H1 (cell line): ENCODE measurements at regions not wholly inside any gene's neighbourhood (a gene's known extent, or its start where the extent isn't known, plus 50 kb on each side); places are given as distances from the start of the nearest gene placed in this dataset.

Source experiments
- CTCF ChIA-PET: fragments of 300-600 bp; sonication (Branson Sonifier 250); formaldehyde crosslinking; loops from one replicate; lab custom pipeline; 2021; ENCODE audit not compliant: partially characterized antibody; lab: Charles Lee
- POLR2A ChIA-PET: fragments of 300-600 bp; sonication (Branson Sonifier 250); formaldehyde crosslinking; loops from one replicate; lab custom pipeline; 2021; ENCODE audit warnings: inconsistent platforms; ENCODE audit not compliant: partially characterized antibody; lab: Charles Lee
- DNase-seq, 2 experiments: peaks; one replicate each; pipeline versions ENCODE4 v3.0.0 to v3.0.0-alpha.2; 2010 to 2022; ENCODE audit warnings: low spot score in 2 of 2, low read depth in 1 of 2, mixed read lengths in 1 of 2
- FAIRE-seq: peaks from 2 replicates; lab custom pipeline; 2011; peaks lifted over from hg19 to GRCh38; lab: Jason Lieb, UNC
- H2AFZ ChIP-seq: 2 replicates; pipeline ENCODE4 v1.8.1; 2012; ENCODE audit warnings: low read length, inconsistent platforms
- H2AK5ac ChIP-seq: 2 replicates; pipeline ENCODE4 v1.6.1; 2013; ENCODE audit warnings: low read depth, low read length
- H2BK120ac ChIP-seq: replicated peaks from 2 replicates; pipeline ENCODE3; 2013; ENCODE audit warnings: low read depth, low read length, inconsistent platforms
- H2BK12ac ChIP-seq: 2 replicates; pipeline ENCODE4 v1.6.1; 2013; ENCODE audit warnings: low read depth, low read length
- H2BK15ac ChIP-seq: 2 replicates; pipeline ENCODE4 v1.6.1; 2013; ENCODE audit warnings: low read length
- H2BK20ac ChIP-seq: 2 replicates; pipeline ENCODE4 v1.6.1; 2013; ENCODE audit warnings: low read length
- H2BK5ac ChIP-seq: 2 replicates; pipeline ENCODE4 v1.6.1; 2013; ENCODE audit warnings: low read depth, low read length
- H3K14ac ChIP-seq: 2 replicates; pipeline ENCODE4 v1.6.1; 2013; ENCODE audit warnings: inconsistent platforms; ENCODE audit not compliant: insufficient read length
- H3K18ac ChIP-seq: 2 replicates; pipeline ENCODE4 v1.6.1; 2013; ENCODE audit warnings: low read length; ENCODE audit errors: extremely low read depth
- H3K23ac ChIP-seq: 2 replicates; pipeline ENCODE4 v1.6.1; 2013; ENCODE audit warnings: inconsistent platforms; ENCODE audit not compliant: insufficient read length
- H3K23me2 ChIP-seq: 2 replicates; pipeline ENCODE4 v1.6.1; 2013; ENCODE audit warnings: low read depth, low read length
- H3K27ac ChIP-seq: 2 replicates; pipeline ENCODE4 v1.6.1; 2011; ENCODE audit warnings: low read depth, low read length, inconsistent platforms
- H3K27me3 ChIP-seq, 4 experiments: replicated peaks in 1 of 4; 1 replicate in 1 of 4; 2 replicates in 3 of 4; pipeline versions ENCODE4 v1.6.1 to v1.8.1; 2011 to 2013; ENCODE audit warnings: low read length in 3 of 4, mild to moderate bottlenecking in 3 of 4, inconsistent platforms in 2 of 4, mixed read lengths in 2 of 4, moderate library complexity in 1 of 4; ENCODE audit not compliant: control insufficient read depth in 3 of 4, insufficient read depth in 3 of 4; ENCODE audit errors: extremely low read depth in 1 of 4
- H3K36me3 ChIP-seq, 4 experiments: 2 replicates each; pipeline versions ENCODE4 v1.6.1 to v1.8.1; 2011 to 2013; ENCODE audit warnings: mild to moderate bottlenecking in 4 of 4, low read length in 3 of 4, moderate library complexity in 2 of 4, control low read depth in 1 of 4, inconsistent platforms in 1 of 4; ENCODE audit not compliant: insufficient read depth in 4 of 4, control insufficient read depth in 2 of 4
- H3K4ac ChIP-seq: replicated peaks from 2 replicates; pipeline ENCODE3; 2013; ENCODE audit warnings: low read length, low read depth, mixed read lengths, inconsistent platforms; ENCODE audit not compliant: insufficient read length
- H3K4me1 ChIP-seq, 4 experiments: replicated peaks in 1 of 4; 1 replicate in 1 of 4; 2 replicates in 3 of 4; pipeline versions ENCODE4 v1.6.1 to v1.8.1; 2011 to 2013; ENCODE audit warnings: low read length in 3 of 4, inconsistent platforms in 2 of 4, mixed read lengths in 1 of 4; ENCODE audit not compliant: insufficient read depth in 4 of 4, control insufficient read depth in 3 of 4
- H3K4me2 ChIP-seq, 2 experiments: 2 replicates each; pipeline versions ENCODE4 v1.6.1 to v1.8.1; 2011 to 2013; ENCODE audit warnings: low read depth in 2 of 2, low read length in 2 of 2, control low read depth in 1 of 2, inconsistent platforms in 1 of 2, mild to moderate bottlenecking in 1 of 2; ENCODE audit not compliant: insufficient read depth in 1 of 2
- H3K4me3 ChIP-seq, 4 experiments: fragments of 200-600, 300-600 bp in 1 of 4; sonication (generic), shearing (Covaris generic), sonication (Bioruptor Twin) in 1 of 4; 2 replicates each; pipeline versions ENCODE4 v1.5.1 to v1.8.1; 2011 to 2016; ENCODE audit warnings: low read length in 4 of 4, low read depth in 3 of 4, control low read depth in 2 of 4, inconsistent platforms in 2 of 4, mild to moderate bottlenecking in 2 of 4, mixed read lengths in 1 of 4, moderate library complexity in 1 of 4; ENCODE audit not compliant: insufficient read depth in 2 of 4; ENCODE audit errors: extremely low read depth in 1 of 4
- H3K56ac ChIP-seq: replicated peaks from 2 replicates; pipeline ENCODE3; 2013; ENCODE audit warnings: low read depth, mild to moderate bottlenecking, mixed read lengths, low read length, inconsistent platforms; ENCODE audit not compliant: insufficient read length
- H3K79me1 ChIP-seq: 2 replicates; pipeline ENCODE4 v1.6.1; 2013; ENCODE audit warnings: low read depth, low read length, control low read depth
- H3K79me2 ChIP-seq, 2 experiments: 2 replicates each; pipeline versions ENCODE4 v1.6.1 to v1.8.1; 2012 to 2013; ENCODE audit warnings: low read length in 2 of 2, mild to moderate bottlenecking in 2 of 2, inconsistent platforms in 1 of 2; ENCODE audit not compliant: insufficient read depth in 2 of 2, control insufficient read depth in 1 of 2
- H3K9ac ChIP-seq, 4 experiments: replicated peaks in 1 of 4; 1 replicate in 1 of 4; 2 replicates in 3 of 4; pipeline versions ENCODE4 v1.6.1 to v1.8.1; 2011 to 2013; ENCODE audit warnings: low read depth in 3 of 4, low read length in 3 of 4, control low read depth in 2 of 4, mild to moderate bottlenecking in 2 of 4, moderate library complexity in 2 of 4, inconsistent platforms in 1 of 4; ENCODE audit errors: extremely low read depth in 1 of 4
- H3K9me3 ChIP-seq, 2 experiments: 2 replicates each; pipeline versions ENCODE4 v1.6.1 to v1.8.1; 2012 to 2013; ENCODE audit warnings: mild to moderate bottlenecking in 2 of 2, moderate library complexity in 2 of 2, control low read depth in 1 of 2, inconsistent platforms in 1 of 2, low read depth in 1 of 2, low read length in 1 of 2, mixed read lengths in 1 of 2; ENCODE audit not compliant: insufficient read depth in 2 of 2
- H4K20me1 ChIP-seq, 2 experiments: replicated peaks in 1 of 2; 2 replicates each; pipeline versions ENCODE3 to v1.8.1; 2011 to 2013; ENCODE audit warnings: inconsistent platforms in 2 of 2, low read length in 2 of 2, mild to moderate bottlenecking in 1 of 2; ENCODE audit not compliant: insufficient read depth in 2 of 2, control insufficient read depth in 1 of 2
- H4K5ac ChIP-seq: 2 replicates; pipeline ENCODE4 v1.6.1; 2013; ENCODE audit warnings: low read length, low read depth, mixed read lengths, inconsistent platforms; ENCODE audit not compliant: insufficient read length
- H4K8ac ChIP-seq: 2 replicates; pipeline ENCODE4 v1.8.0; 2013; ENCODE audit warnings: mild to moderate bottlenecking, moderate library complexity, low read length, inconsistent platforms; ENCODE audit not compliant: insufficient read depth; ENCODE audit errors: extremely low read depth
- H4K91ac ChIP-seq: replicated peaks from 2 replicates; pipeline ENCODE3; 2013; ENCODE audit warnings: low read length, mixed read lengths, inconsistent platforms; ENCODE audit not compliant: insufficient read length
- BCL11A ChIP-seq, 2 experiments: IDR thresholded peaks; one replicate each; pipeline ENCODE4 v1.6.1; 2011; ENCODE audit warnings: low read depth in 2 of 2, low read length in 2 of 2, mild to moderate bottlenecking in 2 of 2
- HDAC2 ChIP-seq, 2 experiments: fragments of 300-600 bp in 1 of 2; sonication (generic) in 1 of 2; IDR thresholded peaks; 2 replicates each; pipeline ENCODE4 v1.6.1; 2011 to 2012; ENCODE audit warnings: low read depth in 2 of 2, low read length in 2 of 2, mild to moderate bottlenecking in 2 of 2, moderate library complexity in 2 of 2, borderline replicate concordance in 1 of 2, inconsistent platforms in 1 of 2
- MAFK ChIP-seq: IDR thresholded peaks from 2 replicates; pipeline ENCODE4 v1.6.1; 2012; ENCODE audit warnings: low read depth, mild to moderate bottlenecking, improper control_type of control experiment, low read length
- MAX ChIP-seq: IDR thresholded peaks from 2 replicates; pipeline ENCODE4 v1.6.1; 2012; ENCODE audit warnings: inconsistent platforms
- TAF1 ChIP-seq: IDR thresholded peaks from 2 replicates; pipeline ENCODE4 v1.6.1; 2011; ENCODE audit warnings: mild to moderate bottlenecking, low read depth, low read length
- WGBS, 2 experiments: shearing (Covaris generic) in 1 of 2; methylation state at CpG; one replicate each; pipeline versions ENCODE4 v1.1.6 to v1.1.7; 2013 to 2015; ENCODE audit warnings: low lambda C conversion rate in 2 of 2, mixed read lengths in 2 of 2, inconsistent platforms in 1 of 2, low coverage in 1 of 2, missing lambda C conversion rate in 1 of 2; ENCODE audit not compliant: insufficient replicate concordance in 2 of 2, insufficient coverage in 1 of 2, insufficient read length in 1 of 2; ENCODE audit errors: extremely low coverage in 1 of 2, missing lambda C conversion rate in 1 of 2; 5-methylcytosine and 5-hydroxymethylcytosine counted together

DNA sequence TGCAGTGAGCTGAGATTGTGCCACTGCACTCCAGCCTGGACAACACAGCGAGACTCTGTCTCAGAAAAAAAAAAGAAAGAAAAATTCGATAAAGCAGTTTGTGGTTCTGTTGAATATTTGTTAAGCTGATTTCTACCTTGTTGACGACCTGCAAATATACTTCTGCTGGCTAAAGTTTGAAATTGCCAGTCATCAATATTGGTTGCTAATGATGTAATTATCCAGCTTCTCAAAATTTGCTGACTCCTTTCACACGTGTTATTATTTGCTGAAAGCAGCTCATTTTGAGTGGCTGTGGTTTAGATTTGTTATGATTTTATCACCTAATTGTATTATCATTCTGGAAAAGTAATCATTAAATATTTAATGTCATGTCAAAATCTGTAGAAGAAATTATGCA, 774.3 kb downstream of the QKI start:
- H3K14ac ChIP-seq = no peak overlapping the region
- H4K8ac ChIP-seq = no peak overlapping the region
- no peak overlapping the region for H2BK5ac ChIP-seq
- no peaks in the 10 kb centered on the region for H3K23me2 ChIP-seq
- H4K5ac ChIP-seq = no peak overlapping the region
- DNase-seq = no peak
- H2AK5ac ChIP-seq = no peak overlapping the region
- no peak overlapping the region for H2BK15ac ChIP-seq
- H4K91ac ChIP-seq = no peak overlapping the region
- no peak overlapping the region for H2BK20ac ChIP-seq
- H3K18ac ChIP-seq = no peak overlapping the region
- no peak overlapping the region for H3K56ac ChIP-seq
- no peak overlapping the region for H3K27ac ChIP-seq
- H3K27me3 ChIP-seq = no peaks in the 10 kb centered on the region
- ChIA-PET CTCF (interaction anchor here (0.6 to 1.4 kb wide), 3 partner anchors 12 to 35 kb away, joined by 3 to 5 read pairs (median 4); no protein-coding TSS in a partner anchor), POLR2A (interaction anchor here (0.6 kb wide), 1 partner anchor 333 kb away, joined by 3 read pairs; no protein-coding TSS in a partner anchor)
- no peak overlapping the region for H3K4ac ChIP-seq
- H3K23ac ChIP-seq = no peak overlapping the region
- H3K4me2 ChIP-seq = no peak overlapping the region
- no peaks in the 10 kb centered on the region for H3K79me1 ChIP-seq
- TF ChIP-seq HDAC2 (IDR thresholded peaks at IDR 0.05; ENCODE audit: borderline replicate concordance in 1 of 2, low read depth in 2 of 2, low read length in 2 of 2) (no peak), MAX (no peak), BCL11A (IDR thresholded peaks at IDR 0.05; ENCODE audit: low read depth in 2 of 2, low read length in 2 of 2) (no peak), MAFK (no peak), TAF1 (no peak)
- H3K9me3 ChIP-seq = no peaks in the 10 kb centered on the region
- H3K36me3 ChIP-seq = no peaks in the 10 kb centered on the region
- H2BK12ac ChIP-seq = no peak overlapping the region
- H2AFZ ChIP-seq = no peak overlapping the region
- 97% methylated on average over 4 of the region's 4 CpGs; no CpG with 5 or more reads in 1 of the 2 experiments for WGBS, 2 experiments
- no peak for FAIRE-seq
- no peak overlapping the region for H3K9ac ChIP-seq
- H3K79me2 ChIP-seq = no peaks in the 10 kb centered on the region
- no peak overlapping the region for H2BK120ac ChIP-seq
- H4K20me1 ChIP-seq = no peaks in the 10 kb centered on the region
- H3K4me3 ChIP-seq = no peak overlapping the region
- H3K4me1 ChIP-seq = peaks cover 0 to 4% (median 0%) of the 10 kb centered on the region in 4 experiments; a peak in 2 of 7 replicates
